ENCODE measurements at regions not wholly inside any gene's neighbourhood (a gene's known extent, or its start where the extent isn't known, plus 50 kb on each side); places are given as distances from the start of the nearest gene placed in this dataset.

GRCh38 chr3:176351408-176351807 is 845.9 kb downstream of the TBL1XR1 start:
- no peaks in the 10 kb centered on the region for H3K9me1 ChIP-seq (ENCODE audit: control insufficient read depth, extremely low read depth, insufficient read depth, low read length)
- no peaks in the 10 kb centered on the region for H3K27me3 ChIP-seq (ENCODE audit: control insufficient read depth, extremely low read depth, insufficient read depth, low read length)
- DNase-seq (ENCODE audit: low read depth, low spot score) (no peak), FAIRE-seq (no peak)
- H3K4me2 ChIP-seq (ENCODE audit: control insufficient read depth, extremely low read depth, insufficient read depth, low read depth, low read length): no peak overlapping the region
- TF ChIP-seq, protein P1, sequence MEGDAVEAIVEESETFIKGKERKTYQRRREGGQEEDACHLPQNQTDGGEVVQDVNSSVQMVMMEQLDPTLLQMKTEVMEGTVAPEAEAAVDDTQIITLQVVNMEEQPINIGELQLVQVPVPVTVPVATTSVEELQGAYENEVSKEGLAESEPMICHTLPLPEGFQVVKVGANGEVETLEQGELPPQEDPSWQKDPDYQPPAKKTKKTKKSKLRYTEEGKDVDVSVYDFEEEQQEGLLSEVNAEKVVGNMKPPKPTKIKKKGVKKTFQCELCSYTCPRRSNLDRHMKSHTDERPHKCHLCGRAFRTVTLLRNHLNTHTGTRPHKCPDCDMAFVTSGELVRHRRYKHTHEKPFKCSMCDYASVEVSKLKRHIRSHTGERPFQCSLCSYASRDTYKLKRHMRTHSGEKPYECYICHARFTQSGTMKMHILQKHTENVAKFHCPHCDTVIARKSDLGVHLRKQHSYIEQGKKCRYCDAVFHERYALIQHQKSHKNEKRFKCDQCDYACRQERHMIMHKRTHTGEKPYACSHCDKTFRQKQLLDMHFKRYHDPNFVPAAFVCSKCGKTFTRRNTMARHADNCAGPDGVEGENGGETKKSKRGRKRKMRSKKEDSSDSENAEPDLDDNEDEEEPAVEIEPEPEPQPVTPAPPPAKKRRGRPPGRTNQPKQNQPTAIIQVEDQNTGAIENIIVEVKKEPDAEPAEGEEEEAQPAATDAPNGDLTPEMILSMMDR (optimal IDR thresholded peaks at IDR 0.05 in 1 of 3, IDR thresholded peaks at IDR 0.05 in 1 of 3, conservative IDR thresholded peaks at IDR 0.05 in 1 of 3; ENCODE audit: extremely low read depth in 1 of 3, insufficient read depth in 2 of 3, low read length in 3 of 3): no peak
- no peak for TF ChIP-seq EZH2 (IDR thresholded peaks at IDR 0.05; ENCODE audit: low read length)
- no peak overlapping the region for H3K4me3 ChIP-seq (ENCODE audit: control insufficient read depth in 2 of 3, extremely low read depth in 1 of 3, insufficient read depth in 2 of 3, low read depth in 1 of 3, low read length in 3 of 3)
- H3K9ac ChIP-seq (ENCODE audit: control insufficient read depth, extremely low read depth, insufficient read depth, low read length): no peak overlapping the region
- dilution Hi-C loops (cut with MboI; ENCODE audit: extremely low pct_ligation_motif_present, low sequenced_read_pairs): no loop called here
- no peak overlapping the region for H2AFZ ChIP-seq (ENCODE audit: control insufficient read depth, low read length)
- H3K9me3 ChIP-seq (ENCODE audit: control insufficient read depth, low read depth, low read length): no peaks in the 10 kb centered on the region
- no peaks in the 10 kb centered on the region for H4K20me1 ChIP-seq (ENCODE audit: control insufficient read depth, extremely low read depth, insufficient read depth, low read length)
- no peak overlapping the region for H3K27ac ChIP-seq (ENCODE audit: control insufficient read depth, insufficient read depth, low read length)
- no peaks in the 10 kb centered on the region for H3K4me1 ChIP-seq (ENCODE audit: control insufficient read depth, extremely low read depth, insufficient read depth, low read length)
- H3K79me2 ChIP-seq (ENCODE audit: control insufficient read depth, insufficient read depth, low read length): no peaks in the 10 kb centered on the region
- no peaks in the 10 kb centered on the region for H3K36me3 ChIP-seq (ENCODE audit: control insufficient read depth in 2 of 2, extremely low read depth in 1 of 2, insufficient read depth in 2 of 2, low read length in 2 of 2)

DNA sequence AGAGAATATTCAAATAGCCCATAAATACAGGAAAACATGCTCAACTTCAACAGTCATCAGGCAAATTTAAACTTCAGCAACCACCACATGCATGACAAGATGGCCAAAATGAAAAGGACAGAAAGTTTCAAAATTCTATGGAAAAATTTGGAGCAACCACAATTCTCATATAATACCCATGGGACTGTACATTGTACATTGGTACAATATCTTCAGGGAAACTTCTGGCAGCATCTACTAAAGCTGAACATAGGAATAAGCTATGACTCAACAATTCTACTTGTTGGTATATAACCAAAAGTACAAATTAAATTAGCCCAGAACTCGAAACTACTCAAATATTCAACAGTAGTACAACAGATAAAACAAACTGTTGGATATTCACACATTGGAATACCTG is 847.6 kb downstream of the TBL1XR1 start:
- H3K79me2 ChIP-seq (ENCODE audit: control insufficient read depth, insufficient read depth, low read length): no peaks in the 10 kb centered on the region
- H3K27me3 ChIP-seq (ENCODE audit: control insufficient read depth, extremely low read depth, insufficient read depth, low read length): no peaks in the 10 kb centered on the region
- H3K36me3 ChIP-seq (ENCODE audit: control insufficient read depth in 2 of 2, extremely low read depth in 1 of 2, insufficient read depth in 2 of 2, low read length in 2 of 2): no peaks in the 10 kb centered on the region
- no peak overlapping the region for H3K4me3 ChIP-seq (ENCODE audit: control insufficient read depth in 2 of 3, extremely low read depth in 1 of 3, insufficient read depth in 2 of 3, low read depth in 1 of 3, low read length in 3 of 3)
- FAIRE-seq: no peak
- TF ChIP-seq, protein P1 (optimal IDR thresholded peaks at IDR 0.05 in 1 of 3, IDR thresholded peaks at IDR 0.05 in 1 of 3, conservative IDR thresholded peaks at IDR 0.05 in 1 of 3; ENCODE audit: extremely low read depth in 1 of 3, insufficient read depth in 2 of 3, low read length in 3 of 3): no peak
- TF ChIP-seq EZH2 (IDR thresholded peaks at IDR 0.05; ENCODE audit: low read length): no peak
- H3K9me1 ChIP-seq (ENCODE audit: control insufficient read depth, extremely low read depth, insufficient read depth, low read length): no peaks in the 10 kb centered on the region
- dilution Hi-C loops (cut with MboI; ENCODE audit: extremely low pct_ligation_motif_present, low sequenced_read_pairs): no loop called here
- no peak overlapping the region for H2AFZ ChIP-seq (ENCODE audit: control insufficient read depth, low read length)
- DNase-seq (ENCODE audit: low read depth, low spot score): no peak
- H3K4me1 ChIP-seq (ENCODE audit: control insufficient read depth, extremely low read depth, insufficient read depth, low read length): no peaks in the 10 kb centered on the region
- no peak overlapping the region for H3K4me2 ChIP-seq (ENCODE audit: control insufficient read depth, extremely low read depth, insufficient read depth, low read depth, low read length)
- H3K9me3 ChIP-seq (ENCODE audit: control insufficient read depth, low read depth, low read length): no peaks in the 10 kb centered on the region
- H3K27ac ChIP-seq (ENCODE audit: control insufficient read depth, insufficient read depth, low read length): no peak overlapping the region
- H4K20me1 ChIP-seq (ENCODE audit: control insufficient read depth, extremely low read depth, insufficient read depth, low read length): no peaks in the 10 kb centered on the region
- no peak overlapping the region for H3K9ac ChIP-seq (ENCODE audit: control insufficient read depth, extremely low read depth, insufficient read depth, low read length)
